GM19438 (cell line): ENCODE measurements at regions not wholly inside any gene's neighbourhood (a gene's known extent, or its start where the extent isn't known, plus 50 kb on each side); places are given as distances from the start of the nearest gene placed in this dataset.
"Not testable (repeated sequence)": the region's sequence is repeated elsewhere in the genome, so short reads cannot be mapped to it uniquely, and the experiment has no call there.

ENCODE experiments used
- ATAC-seq: cut with Tn5 transposase; IDR thresholded peaks from one replicate; pipeline ENCODE4 v1.9.1; 2021; ENCODE audit warnings: low read depth; ENCODE audit not compliant: unreplicated experiment

DNA sequence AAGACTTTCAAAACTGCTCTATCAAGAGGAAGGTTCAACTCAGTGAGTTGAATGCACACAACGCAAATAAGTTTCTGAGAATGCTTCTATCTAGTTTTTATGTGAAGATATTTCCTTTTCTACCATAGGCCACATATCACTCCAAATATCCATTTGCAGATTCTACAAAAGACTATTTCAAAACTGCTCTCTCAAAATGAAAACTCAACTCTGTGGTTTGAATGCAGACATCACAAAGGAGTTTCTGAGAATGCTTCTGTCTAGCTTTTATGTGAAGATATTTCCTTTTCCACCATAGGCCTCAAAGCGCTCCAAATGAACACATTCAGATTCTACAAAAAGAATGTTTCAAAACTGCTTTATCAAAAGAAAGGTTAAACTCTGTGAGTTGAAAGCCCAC lies 1093.1 kb upstream of the DEFB115 start:
- ATAC-seq = not testable (repeated sequence)

DNA sequence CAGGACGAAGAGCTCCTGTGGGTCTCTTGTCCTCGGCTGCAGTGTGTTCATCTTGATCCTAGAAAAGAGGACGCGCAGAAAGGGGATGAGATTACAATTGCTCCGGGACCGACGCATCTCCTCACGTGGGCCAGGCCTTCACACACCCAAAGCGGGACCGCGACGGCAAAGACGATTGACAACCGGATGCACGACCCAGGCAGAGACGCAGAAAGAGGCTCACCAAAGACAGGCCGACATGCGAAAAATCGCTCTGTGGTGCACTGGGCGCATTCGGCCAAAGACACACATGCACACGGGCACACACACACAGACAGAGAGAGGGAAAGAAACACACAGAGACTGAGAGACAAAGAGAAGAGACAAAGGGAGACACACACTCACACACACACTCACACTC lies 1089.9 kb upstream of the DEFB115 start:
- ATAC-seq = no peak

DNA sequence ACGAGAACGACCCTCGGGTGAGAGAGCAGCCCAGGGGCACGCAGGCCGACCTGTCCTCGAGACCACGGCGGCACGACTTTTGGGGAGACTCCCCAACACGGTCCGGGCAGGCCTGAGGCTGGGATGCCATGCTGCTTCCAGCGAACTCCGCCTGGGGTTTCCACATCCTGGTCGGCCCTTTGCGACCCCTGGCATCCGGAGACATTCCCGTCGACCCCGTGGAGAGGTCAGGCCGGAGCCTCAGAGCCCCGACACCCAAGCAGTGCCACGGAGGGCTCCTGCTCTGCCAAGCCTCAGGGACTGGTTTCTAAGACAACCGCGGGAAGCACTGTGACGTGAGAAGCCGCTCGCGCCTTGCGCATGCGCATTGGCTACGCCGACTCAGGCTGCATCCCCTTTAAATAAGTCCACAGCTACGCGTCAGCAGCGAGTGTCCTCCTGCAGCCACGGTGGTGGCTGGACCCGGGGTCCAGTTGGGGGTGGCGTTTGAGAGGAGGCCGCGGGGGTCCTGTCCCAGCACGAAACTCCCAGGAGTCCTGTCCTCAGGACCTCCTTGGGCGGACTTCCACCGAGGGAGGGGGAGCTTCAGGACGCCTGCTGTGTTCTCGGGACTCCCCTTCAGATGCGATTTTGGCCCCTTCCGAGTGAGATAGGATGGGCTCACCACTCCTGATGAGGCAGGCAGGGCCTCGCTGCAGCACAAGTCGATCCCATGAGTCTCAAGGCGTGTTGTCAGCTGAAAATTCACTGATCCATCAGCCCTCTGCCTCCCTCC lies 1089.3 kb upstream of the DEFB115 start:
- ATAC-seq = no peak

DNA sequence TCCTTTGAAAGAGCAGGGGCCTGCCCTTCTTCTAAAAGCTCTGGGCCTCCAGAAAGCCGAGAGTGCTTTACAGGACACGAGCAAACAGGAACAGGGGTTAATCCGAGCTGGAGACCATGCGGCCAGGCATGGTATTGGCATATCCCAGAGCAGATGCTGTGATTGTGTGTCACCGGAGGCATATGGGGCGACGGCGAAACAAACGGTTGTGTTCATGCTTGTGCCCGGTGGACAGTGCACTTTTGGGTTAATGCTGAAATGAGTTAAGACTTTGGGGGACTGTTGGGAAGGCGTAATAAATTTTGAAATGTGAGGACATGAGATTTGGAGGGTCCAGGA lies 1088.7 kb upstream of the DEFB115 start:
- ATAC-seq = no peak

DNA sequence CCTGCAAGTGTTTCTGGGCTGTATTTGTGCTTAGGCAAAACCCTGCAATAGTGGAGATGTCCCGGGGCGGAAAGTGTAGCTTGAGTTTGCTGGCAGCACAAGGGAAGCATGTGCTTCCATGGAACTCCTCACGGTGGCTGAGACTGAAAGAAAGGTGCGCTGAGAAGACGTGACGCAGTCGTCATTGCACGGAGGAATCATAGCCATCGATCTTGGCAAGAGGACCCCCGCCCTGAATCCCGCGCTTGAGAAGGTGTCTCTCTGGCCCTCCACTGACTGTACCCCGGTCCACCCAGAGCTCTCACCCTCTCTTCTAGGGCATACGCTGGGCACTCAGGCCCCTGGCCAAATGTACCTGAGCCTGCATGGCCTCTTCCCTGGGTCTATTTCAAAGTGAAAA lies 1081.8 kb upstream of the DEFB115 start:
- ATAC-seq = no peak

DNA sequence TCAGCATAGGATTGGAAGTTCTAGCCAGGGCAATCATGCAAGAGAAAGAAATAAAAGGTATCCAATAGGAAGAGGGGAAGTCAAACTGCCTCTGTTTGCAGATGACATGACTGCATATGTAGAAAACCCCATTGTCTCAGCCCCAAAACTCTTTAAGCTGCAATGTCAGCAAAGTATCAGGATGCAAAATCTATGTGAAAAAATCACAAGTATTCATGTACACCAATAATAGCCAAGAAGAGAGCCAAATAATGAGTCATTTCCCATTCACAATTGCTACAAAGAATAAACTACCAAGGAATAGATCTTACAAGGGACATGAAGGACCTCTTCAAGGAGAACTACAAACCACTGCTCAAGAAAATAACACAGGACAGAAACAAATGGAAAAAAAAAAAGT lies 1074.3 kb upstream of the DEFB115 start:
- not testable (repeated sequence) for ATAC-seq

DNA sequence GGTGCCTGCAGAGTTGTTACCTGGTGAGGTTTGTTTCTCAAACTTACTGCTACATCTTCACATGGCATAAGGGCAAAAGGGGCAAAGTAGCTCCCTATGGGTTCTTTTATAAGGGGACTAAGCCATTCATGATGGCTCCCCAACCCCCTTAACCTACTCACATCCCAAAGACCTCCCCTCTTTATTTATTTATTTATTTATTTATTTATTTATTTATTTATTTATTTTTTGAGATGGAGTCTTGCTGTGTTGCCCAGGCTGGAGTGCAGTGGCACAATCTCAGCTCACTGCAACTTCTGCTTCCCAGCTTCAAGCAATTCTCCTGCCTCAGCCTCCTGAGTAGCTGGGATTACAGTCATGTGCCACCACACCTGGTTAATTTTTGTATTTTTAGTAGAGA lies 1065.7 kb upstream of the DEFB115 start:
- ATAC-seq = not testable (repeated sequence)

DNA sequence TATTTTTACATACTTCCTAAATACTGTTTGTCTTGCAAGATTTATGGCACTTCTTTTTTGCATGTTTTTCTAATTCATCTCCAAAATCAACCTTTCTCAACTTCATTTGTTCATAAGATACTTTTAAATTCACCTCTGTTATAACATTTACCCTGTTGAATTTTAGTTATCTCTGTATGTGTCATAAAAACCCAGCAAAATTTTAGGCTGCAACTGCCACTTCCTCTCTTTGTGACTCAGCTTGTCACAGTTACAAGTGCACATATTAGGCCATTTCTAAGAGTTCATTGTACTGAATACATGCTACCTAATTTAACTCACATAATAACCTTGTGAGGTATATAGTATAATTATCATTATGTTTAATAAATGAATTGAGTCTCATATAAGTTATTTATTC lies 1023.0 kb upstream of the DEFB115 start:
- not testable (repeated sequence) for ATAC-seq

DNA sequence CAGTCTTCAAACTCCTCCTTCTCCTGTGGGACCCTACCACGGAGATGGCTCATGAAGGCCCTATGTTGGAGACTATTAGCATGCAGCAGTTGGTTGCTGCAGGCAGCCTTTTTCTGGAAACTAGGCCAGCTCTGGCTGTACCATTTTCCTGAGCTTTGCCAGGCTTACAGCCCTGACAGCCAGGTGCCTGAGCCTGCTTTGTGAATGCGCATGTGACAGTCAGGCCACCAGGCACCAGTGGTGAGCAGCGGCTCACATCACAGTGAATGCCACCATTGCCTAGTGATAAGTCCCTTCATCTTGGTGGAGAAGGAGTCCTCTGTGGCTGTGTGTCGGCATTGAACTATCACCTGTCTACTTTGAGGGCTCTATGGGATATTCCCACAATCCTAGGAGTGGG lies 982.4 kb upstream of the DEFB115 start:
- not testable (repeated sequence) for ATAC-seq

DNA sequence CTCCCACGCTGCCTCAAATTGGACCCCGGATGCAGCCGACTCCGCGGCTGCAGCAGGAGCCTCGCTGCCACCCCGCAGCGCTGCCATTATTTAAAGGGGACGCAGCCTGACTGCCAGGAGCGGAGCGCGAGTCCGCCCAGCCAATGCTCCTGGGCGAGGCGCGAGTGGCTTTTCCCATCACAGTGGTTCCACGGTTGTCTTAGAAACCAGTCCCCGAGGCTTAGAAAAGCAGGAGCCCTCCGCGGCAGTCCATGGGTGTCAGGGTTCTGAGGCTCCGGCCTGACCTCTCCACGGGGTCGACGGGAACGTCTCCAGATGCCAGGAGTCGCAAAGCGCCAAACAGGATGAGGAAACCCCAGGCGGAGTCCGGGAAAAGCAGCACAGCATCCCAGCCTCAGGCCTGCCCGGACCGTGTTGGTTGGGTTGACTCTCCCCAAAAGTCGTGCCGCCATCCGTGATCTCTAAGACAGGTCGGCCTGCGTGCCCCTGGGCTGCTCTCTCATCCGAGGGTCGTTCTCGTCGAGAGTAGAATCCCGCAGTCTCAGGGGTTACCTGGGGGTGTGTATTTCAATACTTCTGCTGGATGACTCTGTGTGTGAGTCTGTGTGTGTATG lies 975.8 kb upstream of the DEFB115 start:
- no peak for ATAC-seq

DNA sequence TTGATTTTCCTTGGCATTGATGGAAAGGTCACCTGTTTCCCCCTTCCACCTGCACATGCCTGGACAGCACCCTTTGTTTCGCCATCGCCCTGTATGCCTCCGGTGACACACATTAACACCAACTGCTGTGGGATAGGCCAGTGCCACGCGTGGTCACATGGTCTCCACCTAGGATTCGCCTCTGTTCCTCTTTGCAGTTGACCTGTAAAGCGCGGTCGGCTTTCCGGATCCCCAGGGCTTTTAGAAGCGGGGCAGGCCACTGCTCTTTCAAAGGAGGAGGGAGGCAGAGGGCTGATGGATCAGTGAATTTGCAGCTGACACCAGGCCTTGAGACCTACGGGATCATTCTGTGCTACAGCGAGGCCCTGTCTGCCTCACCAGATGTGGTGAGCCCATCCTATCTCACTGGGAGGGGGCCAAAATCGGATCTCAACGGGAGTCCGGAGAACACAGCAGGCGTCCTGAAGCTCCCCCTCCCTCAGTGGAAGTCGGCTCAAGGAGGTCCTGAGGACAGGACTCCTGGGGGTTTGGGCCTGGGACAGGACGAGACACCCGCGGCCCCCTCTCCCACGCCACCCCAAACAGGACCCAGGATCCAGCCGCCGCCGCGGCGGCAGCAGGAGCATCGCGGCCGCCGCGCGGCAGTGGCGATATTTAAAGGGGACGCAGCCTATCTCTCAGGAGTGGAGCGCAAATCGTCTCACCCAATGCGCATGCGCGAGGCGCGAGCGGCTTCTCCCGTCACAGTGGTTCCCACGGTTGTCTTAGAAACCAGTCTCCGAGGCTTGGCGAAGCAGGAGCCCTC lies 973.8 kb upstream of the DEFB115 start:
- ATAC-seq = not testable (repeated sequence)

DNA sequence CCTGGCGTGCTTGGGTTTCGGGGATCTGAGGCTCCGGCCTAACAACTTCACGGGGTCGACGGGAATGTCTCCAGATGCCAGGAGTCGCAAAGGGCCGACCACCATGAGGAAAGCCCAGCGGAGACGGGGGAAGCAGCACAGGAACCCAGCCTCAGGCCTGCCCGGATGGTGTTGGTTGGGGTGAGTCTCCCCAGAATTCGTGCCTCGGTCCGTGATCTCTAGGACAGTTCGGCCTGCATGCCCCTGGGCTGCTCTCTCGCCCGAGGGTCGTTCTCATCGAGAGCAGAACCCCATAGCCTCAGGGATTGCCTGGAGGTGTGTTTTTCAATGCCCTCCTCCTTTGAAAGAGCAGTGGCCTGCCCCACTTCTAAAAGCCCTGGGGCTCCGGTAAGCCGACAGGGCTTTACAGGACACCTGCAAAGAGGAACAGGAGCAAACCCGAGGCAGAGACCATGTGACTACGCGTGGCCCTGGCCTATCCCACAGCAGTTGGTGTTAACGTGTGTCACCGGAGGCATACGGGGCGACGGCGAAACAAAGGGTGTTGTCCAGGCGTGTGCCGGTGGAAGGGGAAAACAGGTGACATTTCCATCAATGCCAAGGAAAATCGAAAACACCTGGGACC lies 973.1 kb upstream of the DEFB115 start:
- no peak for ATAC-seq

DNA sequence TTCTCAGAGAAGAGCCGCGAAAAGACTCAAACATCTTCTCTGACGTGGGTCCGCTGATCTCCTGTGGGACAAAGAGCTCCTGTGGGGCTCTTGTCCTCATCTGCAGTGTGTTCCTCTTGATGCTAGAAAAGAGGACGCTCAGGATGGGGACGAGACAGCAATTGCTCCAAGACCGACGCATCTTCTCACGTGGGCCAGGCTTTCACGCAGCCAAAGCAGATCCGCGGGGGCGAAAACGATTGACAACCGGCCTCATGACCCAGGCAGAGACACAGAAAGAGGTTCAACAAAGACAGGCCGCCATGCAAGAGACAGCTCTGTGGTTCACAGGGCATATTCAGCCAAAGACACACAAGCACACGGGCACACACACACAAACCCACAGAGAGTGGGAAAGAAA lies 971.8 kb upstream of the DEFB115 start:
- no peak for ATAC-seq

DNA sequence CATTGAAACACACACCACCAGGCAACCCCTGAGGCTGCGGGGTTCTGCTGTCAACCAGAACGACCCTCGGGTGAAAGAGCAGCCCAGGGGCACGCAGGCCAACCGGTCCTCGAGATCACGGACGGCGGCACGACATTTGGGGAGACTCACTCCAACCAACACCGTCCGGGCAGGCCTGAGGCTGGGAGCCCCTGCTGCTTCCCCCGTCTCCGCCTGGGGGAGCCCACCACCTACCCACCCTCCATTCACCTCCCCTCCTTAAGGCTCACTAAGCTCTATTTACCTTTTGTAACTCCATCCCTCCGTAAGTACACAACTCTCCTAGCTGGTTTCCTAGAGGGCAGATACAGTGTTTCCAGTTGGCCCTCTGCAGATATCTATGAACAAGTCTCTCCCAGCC lies 971.3 kb upstream of the DEFB115 start:
- no peak for ATAC-seq

DNA sequence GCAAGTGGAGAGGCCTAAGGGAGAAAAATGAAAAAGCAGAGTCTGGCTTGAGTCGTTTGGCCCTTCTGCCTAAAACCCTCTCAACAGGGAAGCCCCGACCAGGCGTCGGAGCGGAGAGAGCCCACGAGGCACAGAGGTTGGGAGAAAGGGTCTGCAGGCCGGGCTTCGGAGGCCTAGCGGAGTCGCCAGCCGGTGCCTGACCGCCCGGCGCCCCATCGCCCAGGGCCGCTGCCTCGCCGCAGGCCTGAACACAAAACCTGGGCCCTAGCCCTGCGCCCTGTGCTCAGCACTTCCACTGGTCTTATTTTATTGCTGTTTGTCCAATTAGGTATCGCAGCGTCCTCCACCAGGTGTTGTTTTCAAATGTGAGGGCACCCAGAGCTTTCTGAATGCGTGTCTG lies 970.0 kb upstream of the DEFB115 start:
- not testable (repeated sequence) for ATAC-seq

DNA sequence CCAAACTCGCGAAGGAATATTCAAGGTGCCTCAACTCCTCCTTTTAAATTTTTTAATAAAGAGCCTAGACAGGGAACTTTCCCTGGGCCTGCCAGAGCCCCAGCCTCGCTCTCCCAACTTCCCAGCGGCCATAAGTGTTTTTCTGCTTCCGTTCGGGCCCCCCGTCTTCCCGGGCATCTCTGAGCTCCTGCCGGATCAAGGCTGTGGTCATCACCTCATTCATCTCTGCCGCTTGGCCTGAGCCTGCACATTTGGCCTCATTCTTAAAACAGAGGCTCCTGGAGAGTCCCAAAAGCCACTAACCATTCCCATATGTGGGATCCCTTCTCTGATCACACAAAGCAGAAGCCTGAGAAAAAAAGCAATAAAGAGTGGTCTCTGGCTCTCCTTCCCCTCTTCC lies 969.1 kb upstream of the DEFB115 start:
- no peak for ATAC-seq

DNA sequence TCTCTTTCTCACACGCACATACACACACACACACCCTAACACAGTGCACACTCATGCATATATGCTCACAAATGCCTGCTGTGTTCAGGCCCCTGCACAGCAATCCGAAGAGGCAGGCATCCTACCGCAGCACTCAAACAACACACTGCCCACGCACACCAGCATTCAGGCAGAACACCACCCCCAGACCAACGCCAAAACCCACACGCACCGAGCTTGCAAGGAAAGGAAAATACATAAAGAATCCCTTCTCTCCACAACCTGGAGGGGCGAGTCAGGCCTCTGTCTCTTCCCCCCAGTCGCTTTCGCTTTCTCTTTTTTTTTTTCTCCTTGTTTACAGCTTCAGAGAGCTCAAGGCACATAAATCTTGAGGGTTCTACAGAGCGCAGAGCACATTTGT lies 968.4 kb upstream of the DEFB115 start:
- not testable (repeated sequence) for ATAC-seq

DNA sequence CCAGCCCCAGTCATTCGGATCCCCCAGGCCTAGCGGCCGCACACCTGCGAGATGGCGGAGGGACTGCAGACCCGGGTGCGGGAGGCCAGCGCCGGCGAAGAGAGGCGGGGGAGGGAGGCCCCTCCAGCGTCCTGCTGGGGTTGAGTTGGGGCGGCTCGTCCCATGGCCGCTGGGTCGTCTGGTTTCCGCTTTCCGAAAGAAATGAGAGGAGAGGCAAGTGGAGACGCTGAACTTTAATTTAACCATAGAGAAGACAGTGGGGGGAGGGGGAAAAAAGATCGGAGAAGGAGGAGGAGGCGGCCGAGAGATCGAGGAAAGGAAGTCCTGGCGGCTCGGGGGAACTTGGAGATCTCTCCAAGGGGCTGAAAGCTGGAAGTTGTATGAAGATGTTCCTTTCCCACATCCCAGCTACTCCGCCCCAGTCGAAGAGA lies 967.7 kb upstream of the DEFB115 start:
- not testable (repeated sequence) for ATAC-seq

DNA sequence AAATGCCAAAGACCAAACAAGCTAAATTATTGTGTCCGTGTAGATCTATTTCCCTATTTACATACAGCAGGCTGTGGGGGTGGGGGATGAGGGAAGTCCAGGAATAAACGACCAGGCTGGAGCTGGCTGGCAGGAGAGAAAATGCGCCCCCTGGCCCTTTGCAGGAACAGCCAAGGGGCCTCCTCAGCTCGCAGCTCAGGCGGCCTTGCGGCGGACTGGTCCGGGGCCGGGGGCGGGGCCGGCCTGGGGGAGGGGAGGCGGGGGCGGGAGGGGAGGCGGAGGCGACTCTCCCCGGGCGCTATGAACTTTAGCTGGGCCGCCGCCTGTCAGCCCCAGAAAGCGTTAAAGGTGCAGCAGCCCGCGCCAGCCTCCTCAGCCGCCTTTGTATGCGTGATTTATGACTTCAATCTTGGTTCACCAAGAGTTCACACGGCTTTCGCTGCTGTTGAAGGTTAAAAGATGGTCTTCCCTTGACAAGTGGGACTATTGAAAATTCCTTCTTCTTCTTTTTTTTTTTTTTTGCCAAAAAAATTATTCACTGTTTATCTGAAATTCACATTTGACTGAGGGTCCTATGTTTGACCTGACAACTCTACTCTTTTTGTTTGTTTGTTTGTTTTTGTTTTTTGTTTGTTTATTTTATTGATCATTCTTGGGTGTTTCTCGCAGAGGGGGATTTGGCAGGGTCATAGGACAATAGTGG lies 967.0 kb upstream of the DEFB115 start:
- ATAC-seq = not testable (repeated sequence)

DNA sequence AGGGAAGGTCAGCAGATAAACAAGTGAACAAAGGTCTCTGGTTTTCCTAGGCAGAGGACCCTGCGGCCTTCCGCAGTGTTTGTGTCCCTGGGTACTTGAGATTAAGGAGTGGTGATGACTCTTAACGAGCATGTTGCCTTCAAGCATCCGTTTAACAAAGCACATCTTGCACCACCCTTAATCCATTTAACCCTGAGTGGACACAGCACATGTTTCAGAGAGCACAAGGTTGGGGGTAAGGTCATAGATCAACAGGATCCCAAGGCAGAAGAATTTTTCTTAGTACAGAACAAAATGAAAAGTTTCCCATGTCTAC lies 966.4 kb upstream of the DEFB115 start:
- ATAC-seq = not testable (repeated sequence)

DNA sequence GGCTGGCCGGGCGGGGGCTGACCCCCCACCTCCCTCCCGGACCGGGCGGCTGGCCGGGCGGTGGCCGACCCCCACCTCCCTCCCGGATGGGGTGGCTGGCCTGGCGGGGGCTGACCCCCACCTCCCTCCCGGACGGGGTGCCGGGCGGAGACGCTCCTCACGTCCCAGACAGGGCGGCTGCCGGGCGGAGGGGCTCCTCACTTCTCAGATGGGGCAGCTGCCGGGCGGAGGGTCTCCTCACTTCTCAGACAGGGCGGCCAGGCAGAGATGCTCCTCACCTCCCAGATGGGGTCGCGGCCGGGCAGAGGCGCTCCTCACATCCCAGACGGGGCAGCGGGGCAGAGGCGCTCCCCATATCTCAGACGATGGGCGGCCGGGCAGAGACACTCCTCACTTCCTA lies 965.8 kb upstream of the DEFB115 start:
- ATAC-seq = not testable (repeated sequence)
